COLO668 (cell line): ENCODE measurements at regions not wholly inside any gene's neighbourhood (a gene's known extent, or its start where the extent isn't known, plus 50 kb on each side); places are given as distances from the start of the nearest gene placed in this dataset.

Experiments
- DNase-seq: peaks from one replicate; lab custom pipeline; 2025; ENCODE audit not compliant: unreplicated experiment; lab: John Stamatoyannopoulos, UW

- DNase-seq: no peak
Measured at GRCh38 chr13:39892721-39893685, 237.5 kb downstream of the COG6 start.

- no peak for DNase-seq
Measured at GRCh38 chr13:39893808-39894207, 238.3 kb downstream of the COG6 start.

GRCh38 chr13:39894586-39894985 is 239.1 kb downstream of the COG6 start:
- no peak for DNase-seq

GRCh38 chr13:39895254-39895653 is 239.8 kb downstream of the COG6 start:
- DNase-seq: no peak

GRCh38 chr13:39897636-39898035 is 242.2 kb downstream of the COG6 start:
- no peak for DNase-seq

- no peak for DNase-seq
Measured at GRCh38 chr13:39900106-39900750, 244.8 kb downstream of the COG6 start.

GRCh38 chr13:39904959-39905358 is 249.5 kb downstream of the COG6 start:
- no peak for DNase-seq

GRCh38 chr13:39909634-39910033 is 254.2 kb downstream of the COG6 start:
- no peak for DNase-seq

- DNase-seq: no peak
Measured at GRCh38 chr13:39910041-39910440, 254.6 kb downstream of the COG6 start.

- DNase-seq: no peak
Measured at GRCh38 chr13:39910833-39911232, 255.4 kb downstream of the COG6 start.

- no peak for DNase-seq
Measured at GRCh38 chr13:39913339-39913738, 257.9 kb downstream of the COG6 start.

GRCh38 chr13:39913928-39914327 is 258.5 kb downstream of the COG6 start:
- DNase-seq: no peak

- DNase-seq: no peak
Measured at GRCh38 chr13:39915418-39915817, 260.0 kb downstream of the COG6 start.

- DNase-seq: no peak
Measured at GRCh38 chr13:39916330-39916729, 260.9 kb downstream of the COG6 start.

- no peak for DNase-seq
Measured at GRCh38 chr13:39918620-39919236, 263.3 kb downstream of the COG6 start.

GRCh38 chr13:39920613-39921012 is 265.2 kb downstream of the COG6 start:
- no peak for DNase-seq

- no peak for DNase-seq
Measured at GRCh38 chr13:39926345-39926744, 270.9 kb downstream of the COG6 start.

- no peak for DNase-seq
Measured at GRCh38 chr13:39928261-39928660, 272.8 kb downstream of the COG6 start.

GRCh38 chr13:39929583-39929982 is 274.1 kb downstream of the COG6 start:
- no peak for DNase-seq

GRCh38 chr13:39930060-39930459 is 274.6 kb downstream of the COG6 start:
- no peak for DNase-seq

GRCh38 chr13:39930544-39931444 is 275.3 kb downstream of the COG6 start:
- no peak for DNase-seq
